Motor neuron (in vitro differentiated cells): ENCODE measurements at regions not wholly inside any gene's neighbourhood (a gene's known extent, or its start where the extent isn't known, plus 50 kb on each side); places are given as distances from the start of the nearest gene placed in this dataset.
A peak's percentile ranks its signal among the peaks of the same experiment; 100 is the strongest.
"Not testable (repeated sequence)": the region's sequence is repeated elsewhere in the genome, so short reads cannot be mapped to it uniquely, and the experiment has no call there.

Experiments
- ATAC-seq, 8 experiments: fragments of 200-7000 bp; cut with Tn5 transposase; replicated peaks in 6 of 8; 2 replicates each; pipeline ENCODE4 v1.8.0; 2021; ENCODE audit warnings: mild to moderate bottlenecking in 8 of 8, moderate library complexity in 8 of 8
- H3K27ac ChIP-seq, 2 donors: fragments of 250-450 bp; sonication (Bioruptor Pico); 2 replicates each; pipeline ENCODE4 v1.9.0; 2021; ENCODE audit warnings: antibody characterized with exemption in 2 of 2, mild to moderate bottlenecking in 2 of 2, moderate library complexity in 1 of 2
- H3K4me1 ChIP-seq, 2 donors: fragments of 250-450 bp; sonication (Bioruptor Pico); replicated peaks in 1 of 2; 2 replicates each; pipeline ENCODE4 v1.6.1; 2021; ENCODE audit warnings: antibody characterized with exemption in 2 of 2, mild to moderate bottlenecking in 2 of 2, moderate library complexity in 1 of 2
- H3K4me3 ChIP-seq, 5 donors: fragments of 250-450 bp; sonication (Bioruptor Pico); 2 replicates each; pipeline ENCODE4 v1.9.0; 2021; ENCODE audit warnings: antibody characterized with exemption in 5 of 5, mild to moderate bottlenecking in 5 of 5, moderate library complexity in 4 of 5
- WGBS, 10 experiments: fragments of 450-650 bp; shearing (Covaris generic); methylation state at CpG; one replicate each; pipeline ENCODE4 v1.0.0; 2022; 5-methylcytosine and 5-hydroxymethylcytosine counted together
- in situ Hi-C, 9 experiments: fragments of 400-800 bp; cut with MboI; loops; one replicate each; pipeline ENCODE4 v1.15.0; 2021; ENCODE audit warnings: low sequenced_read_pairs in 9 of 9, low pct_unique_long_range_greater_than_20kb in 2 of 9; ENCODE audit not compliant: unreplicated experiment in 9 of 9

DNA sequence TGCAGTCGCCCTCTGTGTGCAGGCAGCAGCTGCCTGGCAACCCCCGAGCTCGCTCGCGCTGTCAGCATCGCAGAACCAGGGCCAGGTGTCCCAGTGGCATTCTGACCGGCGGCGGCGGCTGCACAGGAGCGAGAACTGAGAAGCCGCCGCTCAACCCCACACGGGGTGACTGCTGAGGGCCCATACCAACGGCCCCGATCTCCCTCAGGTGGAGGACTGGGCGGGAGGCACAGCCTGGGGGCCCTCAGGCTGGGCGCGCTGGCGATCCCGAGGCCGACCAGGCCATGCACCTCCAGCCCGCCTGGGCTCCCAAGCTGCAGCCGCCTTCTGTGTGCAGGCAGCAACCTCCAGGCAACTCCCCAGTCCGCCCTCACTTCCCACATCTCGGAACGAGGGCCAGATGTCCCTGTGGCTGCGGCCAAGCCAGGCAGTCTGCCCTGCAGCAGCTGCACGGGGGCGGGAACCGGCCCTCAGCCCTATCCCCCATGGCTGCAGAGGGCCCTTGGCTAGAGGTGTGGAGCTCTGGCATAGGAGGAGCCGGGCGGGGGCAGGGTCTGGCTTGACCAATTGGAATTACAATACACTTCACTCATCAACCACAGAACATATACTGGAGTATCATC is 1503.1 kb downstream of the FOXD4L5 start:
- H3K4me3 ChIP-seq, result peak overlapping the region in 1 of 5 donors; percentile 16
- WGBS, 10 experiments, result no CpG with 5 or more reads among the region's 33 CpGs
- ATAC-seq, result peak in 3 of 8 experiments; percentile 24 to 39 (median 32)
- H3K4me1 ChIP-seq, in situ Hi-C loops, H3K27ac ChIP-seq: not testable (repeated sequence)

DNA sequence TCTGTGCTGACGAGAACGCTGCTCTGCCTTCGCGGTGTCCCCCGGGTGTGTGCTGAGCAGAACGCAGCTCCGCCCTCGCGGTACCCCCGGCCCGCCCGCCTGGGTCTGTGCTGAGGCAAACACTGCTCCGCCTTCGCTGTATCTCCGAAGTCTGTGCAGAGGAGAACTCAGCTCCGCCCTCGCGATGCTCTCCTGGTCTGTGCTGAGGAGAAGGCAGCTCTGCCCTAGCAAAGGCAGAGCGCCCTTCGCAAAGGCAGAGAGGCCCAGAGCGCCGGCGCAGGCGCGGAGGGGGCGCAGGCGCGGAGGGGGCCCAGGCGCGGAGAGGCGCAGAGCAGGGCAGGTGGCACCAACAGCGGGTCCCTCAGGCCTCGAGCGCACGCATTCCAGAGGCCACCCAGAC is 1503.6 kb downstream of the FOXD4L5 start:
- H3K27ac ChIP-seq, in situ Hi-C loops, H3K4me1 ChIP-seq: not testable (repeated sequence)
- peak; percentile 58 to 100 (median 98) for ATAC-seq
- H3K4me3 ChIP-seq, result peak overlapping the region in 1 of 5 donors; percentile 16
- WGBS, 10 experiments, result no CpG with 5 or more reads among the region's 35 CpGs

DNA sequence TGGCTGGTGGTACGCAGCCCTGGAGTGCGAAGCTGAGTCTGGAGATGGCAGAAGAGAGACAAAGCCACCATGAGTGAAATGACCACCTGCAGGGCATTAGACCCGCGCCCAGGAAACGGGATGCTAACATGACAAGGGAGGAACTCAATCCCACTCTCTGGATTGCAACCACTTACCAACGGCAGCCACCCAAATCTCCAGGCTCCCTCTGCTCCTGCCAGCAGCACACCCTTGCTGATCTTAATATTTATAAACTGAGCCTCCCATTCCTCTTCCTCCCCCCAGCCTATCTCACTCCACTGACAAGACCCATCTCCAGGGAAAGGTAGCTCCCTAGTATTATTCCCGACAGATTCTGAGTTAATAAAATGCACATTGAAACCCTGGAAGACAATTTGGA is 1508.8 kb downstream of the FOXD4L5 start:
- H3K4me1 ChIP-seq, H3K4me3 ChIP-seq, ATAC-seq, H3K27ac ChIP-seq, in situ Hi-C loops: not testable (repeated sequence)
- no CpG with 5 or more reads among the region's 7 CpGs for WGBS, 10 experiments

DNA sequence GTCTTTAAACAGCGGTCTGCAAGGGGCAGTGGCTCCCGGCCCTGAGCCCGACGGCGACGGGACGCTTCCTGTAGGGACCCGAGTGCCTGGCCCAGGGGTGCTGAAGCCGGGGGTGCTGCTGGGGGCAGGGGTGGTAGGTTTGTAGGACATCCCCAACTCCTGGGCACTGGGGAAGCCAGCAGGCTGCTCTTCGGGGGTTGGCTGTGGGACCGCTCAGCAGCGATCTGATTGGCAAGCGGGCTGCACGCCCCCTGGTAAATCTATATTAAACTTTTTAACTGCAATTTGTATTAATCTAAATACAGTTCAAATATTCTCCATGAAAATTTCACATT is 1510.0 kb downstream of the FOXD4L5 start:
- ATAC-seq, H3K27ac ChIP-seq, H3K4me3 ChIP-seq, in situ Hi-C loops, H3K4me1 ChIP-seq: not testable (repeated sequence)
- WGBS, 10 experiments, result no CpG with 5 or more reads among the region's 14 CpGs

GRCh38 chr9:63774369-63775091 is 1510.5 kb downstream of the FOXD4L5 start:
- H3K4me3 ChIP-seq, H3K27ac ChIP-seq, H3K4me1 ChIP-seq, in situ Hi-C loops, ATAC-seq: not testable (repeated sequence)
- WGBS, 10 experiments, result no CpG with 5 or more reads among the region's 15 CpGs

DNA sequence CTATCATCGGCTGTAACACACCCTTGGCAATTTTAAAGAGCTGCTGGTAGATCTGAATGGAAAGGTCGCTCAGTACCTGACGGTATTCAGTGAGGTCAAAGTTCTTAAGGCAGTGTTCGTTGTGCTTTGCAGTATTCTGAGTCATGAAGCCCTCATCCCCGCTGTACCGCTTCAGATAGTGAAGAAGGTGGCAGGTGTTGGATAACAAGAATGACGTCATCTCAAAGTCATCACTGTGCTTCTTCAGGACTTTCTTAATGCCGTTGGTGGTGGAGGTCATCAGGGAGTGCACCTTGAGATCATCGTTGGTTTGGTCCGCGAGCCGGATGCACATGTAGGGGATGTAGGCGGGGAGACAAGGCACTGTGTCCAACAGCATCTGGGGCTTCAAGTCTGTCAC is 1522.8 kb downstream of the FOXD4L5 start:
- 10 to 70% (median 65%) methylated on average over 2 to 3 of the region's 13 CpGs; no CpG with 5 or more reads in 7 of the 10 experiments for whole genome bisulfite sequencing, 10 experiments
- ATAC-seq, H3K4me1 ChIP-seq, H3K4me3 ChIP-seq, in situ Hi-C loops, H3K27ac ChIP-seq: not testable (repeated sequence)

GRCh38 chr9:63729021-63729420 is 1556.0 kb downstream of the FOXD4L5 start:
- in situ Hi-C loops, result not testable (repeated sequence)

GRCh38 chr9:63728287-63728686 is 1556.7 kb downstream of the FOXD4L5 start:
- in situ Hi-C loops, result no loop called here
- WGBS, 10 experiments, result no CpG with 5 or more reads among the region's 3 CpGs
- Histone ChIP-seq H3K27ac (no peak overlapping the region), H3K4me1 (no peaks in the 10 kb centered on the region), H3K4me3 (no peak overlapping the region)
- no peak for ATAC-seq

More at GRCh38 chr9:63729021-63729420, 1556.0 kb downstream of the FOXD4L5 start:
- WGBS, 10 experiments, result 51 to 80% (median 80%) methylated on average over 1 to 3 of the region's 4 CpGs; no CpG with 5 or more reads in 7 of the 10 experiments
- not testable (repeated sequence) for H3K27ac ChIP-seq, H3K4me3 ChIP-seq, H3K4me1 ChIP-seq, ATAC-seq

DNA sequence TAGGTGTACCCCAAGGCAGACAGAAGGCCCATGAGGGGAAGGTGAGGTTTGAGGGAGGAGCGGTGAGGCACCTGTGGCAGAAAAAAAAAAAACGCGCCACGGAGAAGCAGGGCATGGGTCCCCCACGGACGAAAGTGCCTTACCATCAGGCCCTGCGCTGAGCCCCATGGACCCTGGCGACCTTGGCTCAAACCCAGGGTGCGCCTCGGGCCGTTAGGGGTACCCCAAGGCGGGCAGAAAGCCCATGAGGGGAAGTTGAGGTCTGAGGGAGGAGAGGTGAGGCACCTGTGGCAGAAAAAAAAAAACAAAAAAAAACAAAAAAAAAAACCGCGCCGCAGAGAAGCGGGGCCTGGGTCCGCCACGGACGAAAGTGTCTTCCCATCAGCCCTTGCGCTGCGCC is 1576.7 kb downstream of the FOXD4L5 start:
- in situ Hi-C loops, ATAC-seq, H3K4me3 ChIP-seq, H3K27ac ChIP-seq, H3K4me1 ChIP-seq: not testable (repeated sequence)
- 44% methylated on average over 2 of the region's 21 CpGs; no CpG with 5 or more reads in 9 of the 10 experiments for WGBS, 10 experiments

- in situ Hi-C loops, ATAC-seq: not testable (repeated sequence)
- 25 to 96% (median 60%) methylated on average over 2 to 21 of the region's 25 CpGs; no CpG with 5 or more reads in 6 of the 10 experiments for whole genome bisulfite sequencing, 10 experiments
Measured at GRCh38 chr9:63704456-63704855, 1580.6 kb downstream of the FOXD4L5 start.

DNA sequence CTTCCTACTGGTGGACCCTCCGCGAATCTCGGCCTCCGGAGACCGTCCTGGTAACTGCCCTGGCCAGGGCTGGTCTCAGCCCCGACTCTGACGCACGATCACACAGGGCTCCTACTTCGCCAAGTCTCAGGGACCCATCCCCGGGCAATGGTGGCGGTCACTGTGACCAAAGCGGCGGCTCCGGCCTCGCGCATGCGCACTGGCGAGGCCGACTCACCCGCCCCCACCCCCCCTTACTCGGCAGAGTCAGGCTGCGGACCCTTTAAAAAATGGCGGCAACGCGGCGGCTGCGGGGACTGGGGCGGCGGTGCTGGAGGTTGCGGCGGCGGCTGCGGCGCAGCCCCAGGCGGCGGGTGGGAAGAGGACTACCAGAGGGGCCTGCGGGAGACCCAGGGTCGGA is 1581.3 kb downstream of the FOXD4L5 start:
- H3K27ac ChIP-seq, H3K4me1 ChIP-seq, H3K4me3 ChIP-seq, in situ Hi-C loops, ATAC-seq: not testable (repeated sequence)
- no CpG with 5 or more reads among the region's 38 CpGs for WGBS, 10 experiments

More at GRCh38 chr9:63704456-63704855, 1580.6 kb downstream of the FOXD4L5 start:
- H3K4me3 ChIP-seq, H3K4me1 ChIP-seq, H3K27ac ChIP-seq: not testable (repeated sequence)

- H3K27ac ChIP-seq, H3K4me3 ChIP-seq, in situ Hi-C loops, H3K4me1 ChIP-seq, ATAC-seq: not testable (repeated sequence)
- WGBS, 10 experiments, result 90 to 91% methylated on average over 2 to 8 of the region's 39 CpGs; no CpG with 5 or more reads in 8 of the 10 experiments
Measured at GRCh38 chr9:63703138-63703665, 1581.8 kb downstream of the FOXD4L5 start.
